Keratinocyte (primary cell): ENCODE measurements at regions not wholly inside any gene's neighbourhood (a gene's known extent, or its start where the extent isn't known, plus 50 kb on each side); places are given as distances from the start of the nearest gene placed in this dataset.

Experiments
- DNase-seq: peaks from one replicate; pipeline ENCODE4 v3.0.0-alpha.2; 2011; ENCODE audit warnings: low read depth, missing footprints, low spot score
- FAIRE-seq: peaks from 2 replicates; lab custom pipeline; 2011; peaks lifted over from hg19 to GRCh38; lab: Jason Lieb, UNC
- H2AFZ ChIP-seq: 2 replicates; pipeline ENCODE4 v1.6.0; 2012; ENCODE audit warnings: low read length, control low read depth, inconsistent platforms; ENCODE audit not compliant: control insufficient read depth
- H3K27ac ChIP-seq: 2 replicates; pipeline ENCODE4 v1.5.1; 2011; ENCODE audit warnings: low read length; ENCODE audit not compliant: control insufficient read depth, insufficient read depth
- H3K27me3 ChIP-seq: 3 replicates; pipeline ENCODE4 v1.6.0; 2011; ENCODE audit warnings: low read length; ENCODE audit not compliant: control insufficient read depth, insufficient read depth; ENCODE audit errors: extremely low read depth
- H3K36me3 ChIP-seq, 2 experiments: 2 replicates in 1 of 2; 3 replicates in 1 of 2; pipeline ENCODE4 v1.5.1; 2011; ENCODE audit warnings: low read length in 2 of 2, mild to moderate bottlenecking in 1 of 2; ENCODE audit not compliant: control insufficient read depth in 2 of 2, insufficient read depth in 2 of 2; ENCODE audit errors: extremely low read depth in 1 of 2
- H3K4me1 ChIP-seq: 3 replicates; pipeline ENCODE4 v1.5.1; 2011; ENCODE audit warnings: low read length; ENCODE audit not compliant: control insufficient read depth, insufficient read depth; ENCODE audit errors: extremely low read depth
- H3K4me2 ChIP-seq: 3 replicates; pipeline ENCODE4 v1.6.0; 2011; ENCODE audit warnings: low read depth, low read length; ENCODE audit not compliant: control insufficient read depth, insufficient read depth; ENCODE audit errors: extremely low read depth
- H3K4me3 ChIP-seq, 3 experiments: fragments of 200-600 bp in 1 of 3; sonication (generic) in 1 of 3; 2 replicates in 2 of 3; 3 replicates in 1 of 3; pipeline ENCODE4 v1.5.1; 2011 to 2016; ENCODE audit warnings: low read length in 3 of 3, mild to moderate bottlenecking in 3 of 3, control low read depth in 2 of 3, inconsistent platforms in 1 of 3, low read depth in 1 of 3, mixed read lengths in 1 of 3, mixed run types in 1 of 3, moderate library complexity in 1 of 3; ENCODE audit not compliant: control insufficient read depth in 2 of 3, insufficient read depth in 2 of 3; ENCODE audit errors: extremely low read depth in 1 of 3
- H3K79me2 ChIP-seq: 2 replicates; pipeline ENCODE4 v1.6.0; 2012; ENCODE audit warnings: low read length; ENCODE audit not compliant: control insufficient read depth, insufficient read depth
- H3K9ac ChIP-seq: 3 replicates; pipeline ENCODE4 v1.6.0; 2011; ENCODE audit warnings: low read length; ENCODE audit not compliant: control insufficient read depth, insufficient read depth; ENCODE audit errors: extremely low read depth
- H3K9me1 ChIP-seq: 3 replicates; pipeline ENCODE4 v1.6.0; 2011; ENCODE audit warnings: low read length; ENCODE audit not compliant: control insufficient read depth, insufficient read depth; ENCODE audit errors: extremely low read depth
- H3K9me3 ChIP-seq: 2 replicates; pipeline ENCODE4 v1.5.1; 2012; ENCODE audit warnings: low read depth, low read length; ENCODE audit not compliant: control insufficient read depth
- H4K20me1 ChIP-seq: 3 replicates; pipeline ENCODE4 v1.6.0; 2011; ENCODE audit warnings: low read length; ENCODE audit not compliant: control insufficient read depth, insufficient read depth; ENCODE audit errors: extremely low read depth
- CTCF ChIP-seq, 3 experiments: IDR thresholded peaks in 1 of 3; conservative IDR thresholded peaks in 1 of 3; optimal IDR thresholded peaks in 1 of 3; 2 replicates in 2 of 3; 3 replicates in 1 of 3; pipeline versions ENCODE3 to v1.5.1; 2011; ENCODE audit warnings: low read length in 3 of 3, mild to moderate bottlenecking in 3 of 3, moderate library complexity in 2 of 3, control low read depth in 1 of 3, inconsistent platforms in 1 of 3; ENCODE audit not compliant: insufficient read depth in 2 of 3; ENCODE audit errors: extremely low read depth in 1 of 3
- EZH2 ChIP-seq: IDR thresholded peaks from one replicate; pipeline ENCODE4 v1.6.1; 2012; ENCODE audit warnings: inconsistent platforms, mild to moderate bottlenecking, low read length, moderate library complexity
- dilution Hi-C: fragments of 300-500 bp; cut with MboI; formaldehyde crosslinking; loops from one replicate; pipeline ENCODE4 v1.7.0; 2020; ENCODE audit warnings: low sequenced_read_pairs; ENCODE audit not compliant: extremely low pct_ligation_motif_present

GRCh38 chr18:67290421-67290820 is 226.1 kb downstream of the DSEL start:
- TF ChIP-seq CTCF (optimal IDR thresholded peaks at IDR 0.05 in 1 of 3, IDR thresholded peaks at IDR 0.05 in 1 of 3, conservative IDR thresholded peaks at IDR 0.05 in 1 of 3; ENCODE audit: extremely low read depth in 1 of 3, insufficient read depth in 2 of 3, low read length in 3 of 3): no peak
- no peak for TF ChIP-seq EZH2
- no peak overlapping the region for H3K9ac ChIP-seq
- H3K9me1 ChIP-seq: no peaks in the 10 kb centered on the region
- FAIRE-seq: no peak
- no peaks in the 10 kb centered on the region for H3K79me2 ChIP-seq
- no peak overlapping the region for H3K4me3 ChIP-seq
- no peak overlapping the region for H3K27ac ChIP-seq
- H3K27me3 ChIP-seq: no peaks in the 10 kb centered on the region
- no peak for DNase-seq
- dilution Hi-C loops: no loop called here
- H3K36me3 ChIP-seq: no peaks in the 10 kb centered on the region
- no peaks in the 10 kb centered on the region for H3K9me3 ChIP-seq
- H4K20me1 ChIP-seq: no peaks in the 10 kb centered on the region
- no peaks in the 10 kb centered on the region for H3K4me1 ChIP-seq
- H2AFZ ChIP-seq: no peak overlapping the region
- H3K4me2 ChIP-seq: no peak overlapping the region

GRCh38 chr18:67285583-67285982 is 230.9 kb downstream of the DSEL start:
- H3K79me2 ChIP-seq: no peaks in the 10 kb centered on the region
- no peaks in the 10 kb centered on the region for H3K27me3 ChIP-seq
- no peak overlapping the region for H3K4me3 ChIP-seq
- H3K4me2 ChIP-seq: no peak overlapping the region
- H4K20me1 ChIP-seq: no peaks in the 10 kb centered on the region
- H3K36me3 ChIP-seq: no peaks in the 10 kb centered on the region
- dilution Hi-C loops: no loop called here
- H3K27ac ChIP-seq: no peak overlapping the region
- H2AFZ ChIP-seq: no peak overlapping the region
- H3K9me1 ChIP-seq: no peaks in the 10 kb centered on the region
- TF ChIP-seq EZH2 (no peak), CTCF (optimal IDR thresholded peaks at IDR 0.05 in 1 of 3, IDR thresholded peaks at IDR 0.05 in 1 of 3, conservative IDR thresholded peaks at IDR 0.05 in 1 of 3; ENCODE audit: extremely low read depth in 1 of 3, insufficient read depth in 2 of 3, low read length in 3 of 3) (no peak)
- no peaks in the 10 kb centered on the region for H3K4me1 ChIP-seq
- FAIRE-seq: no peak
- no peak overlapping the region for H3K9ac ChIP-seq
- H3K9me3 ChIP-seq: no peaks in the 10 kb centered on the region
- DNase-seq: no peak
